ENCODE measurements at regions not wholly inside any gene's neighbourhood (a gene's known extent, or its start where the extent isn't known, plus 50 kb on each side); places are given as distances from the start of the nearest gene placed in this dataset.
A peak's percentile ranks its signal among the peaks of the same experiment; 100 is the strongest.
"Not testable (repeated sequence)": the region's sequence is repeated elsewhere in the genome, so short reads cannot be mapped to it uniquely, and the experiment has no call there.

GRCh38 chr1:232859216-232859615 lies 54.0 kb downstream of the MAP10 start:
- no peak for DNase-seq

- DNase-seq, result no peak
Observed at GRCh38 chr1:232861107-232861506, 55.9 kb downstream of the MAP10 start.

GRCh38 chr1:232863544-232864275 lies 58.5 kb downstream of the MAP10 start:
- no peak for DNase-seq

- no peak for DNase-seq
Observed at GRCh38 chr1:232865102-232865931, 60.1 kb downstream of the MAP10 start.

- DNase-seq, result peak; percentile 89
Observed at GRCh38 chr1:232868793-232869491, 63.7 kb downstream of the MAP10 start.

GRCh38 chr1:232871291-232871969 lies 66.2 kb downstream of the MAP10 start:
- DNase-seq, result not testable (repeated sequence)

- DNase-seq, result no peak
Observed at GRCh38 chr1:232872284-232872683, 67.1 kb downstream of the MAP10 start.

- DNase-seq, result no peak
Observed at GRCh38 chr1:232872738-232873137, 67.5 kb downstream of the MAP10 start.

GRCh38 chr1:232873412-232873811 lies 68.2 kb downstream of the MAP10 start:
- no peak for DNase-seq

- no peak for DNase-seq
Observed at GRCh38 chr1:232873931-232874330, 68.7 kb downstream of the MAP10 start.

GRCh38 chr1:232875536-232875935 lies 70.3 kb downstream of the MAP10 start:
- no peak for DNase-seq

GRCh38 chr1:232876506-232877364 lies 71.5 kb downstream of the MAP10 start:
- DNase-seq, result no peak

- no peak for DNase-seq
Observed at GRCh38 chr1:232877365-232878028, 72.3 kb downstream of the MAP10 start.

GRCh38 chr1:232878086-232878485 lies 72.3 kb upstream of the NTPCR start:
- no peak for DNase-seq

GRCh38 chr1:232880354-232880753 lies 70.1 kb upstream of the NTPCR start:
- DNase-seq, result peak; percentile 31

GRCh38 chr1:232883992-232884661 lies 66.3 kb upstream of the NTPCR start:
- peak; percentile 5 for DNase-seq

GRCh38 chr1:232886271-232886670 lies 64.1 kb upstream of the NTPCR start:
- no peak for DNase-seq

- no peak for DNase-seq
Observed at GRCh38 chr1:232890340-232890943, 60.0 kb upstream of the NTPCR start.

GRCh38 chr1:232891071-232891470 lies 59.3 kb upstream of the NTPCR start:
- peak; percentile 83 for DNase-seq
